ENCODE measurements at regions not wholly inside any gene's neighbourhood (a gene's known extent, or its start where the extent isn't known, plus 50 kb on each side); places are given as distances from the start of the nearest gene placed in this dataset.

- no peak for TF ChIP-seq CTCF (IDR thresholded peaks at IDR 0.05)
- no peaks in the 10 kb centered on the region for H3K4me1 Mint-ChIP-seq (ENCODE audit: low read depth)
- H3K9me3 Mint-ChIP-seq: peaks cover 27% of the 10 kb centered on the region
- no peak overlapping the region for H3K27ac Mint-ChIP-seq
- H3K27me3 Mint-ChIP-seq (ENCODE audit: insufficient read depth): no peaks in the 10 kb centered on the region
- no peak overlapping the region for H3K4me3 Mint-ChIP-seq
- DNase-seq: no peak
- H3K36me3 Mint-ChIP-seq (ENCODE audit: low read depth): no peaks in the 10 kb centered on the region
Observed at GRCh38 chr4:43680421-43680820, 768.2 kb downstream of the KCTD8 start.

GRCh38 chr4:43682551-43682950, 766.1 kb downstream of the KCTD8 start:
- H3K27me3 Mint-ChIP-seq (ENCODE audit: insufficient read depth): no peaks in the 10 kb centered on the region
- no peak for DNase-seq
- H3K27ac Mint-ChIP-seq: no peak overlapping the region
- TF ChIP-seq CTCF (IDR thresholded peaks at IDR 0.05): no peak
- H3K4me3 Mint-ChIP-seq: no peak overlapping the region
- H3K9me3 Mint-ChIP-seq: peaks cover 21% of the 10 kb centered on the region
- no peaks in the 10 kb centered on the region for H3K36me3 Mint-ChIP-seq (ENCODE audit: low read depth)
- no peaks in the 10 kb centered on the region for H3K4me1 Mint-ChIP-seq (ENCODE audit: low read depth)

GRCh38 chr4:43690116-43690515, 758.5 kb downstream of the KCTD8 start:
- no peak overlapping the region for H3K4me3 Mint-ChIP-seq
- no peak for TF ChIP-seq CTCF (IDR thresholded peaks at IDR 0.05)
- H3K27me3 Mint-ChIP-seq (ENCODE audit: insufficient read depth): no peaks in the 10 kb centered on the region
- peaks cover 27% of the 10 kb centered on the region for H3K9me3 Mint-ChIP-seq
- DNase-seq: no peak
- no peaks in the 10 kb centered on the region for H3K4me1 Mint-ChIP-seq (ENCODE audit: low read depth)
- no peak overlapping the region for H3K27ac Mint-ChIP-seq
- H3K36me3 Mint-ChIP-seq (ENCODE audit: low read depth): no peaks in the 10 kb centered on the region

- peaks cover 38% of the 10 kb centered on the region for H3K9me3 Mint-ChIP-seq
- H3K27me3 Mint-ChIP-seq (ENCODE audit: insufficient read depth): no peaks in the 10 kb centered on the region
- H3K36me3 Mint-ChIP-seq (ENCODE audit: low read depth): no peaks in the 10 kb centered on the region
- no peak for DNase-seq
- no peak overlapping the region for H3K27ac Mint-ChIP-seq
- no peaks in the 10 kb centered on the region for H3K4me1 Mint-ChIP-seq (ENCODE audit: low read depth)
- H3K4me3 Mint-ChIP-seq: no peak overlapping the region
- no peak for TF ChIP-seq CTCF (IDR thresholded peaks at IDR 0.05)
Observed at GRCh38 chr4:43693876-43694275, 754.7 kb downstream of the KCTD8 start.

- Mint-ChIP-seq H3K9me3 (peaks cover 42% of the 10 kb centered on the region), H3K27ac (no peak overlapping the region), H3K27me3 (ENCODE audit: insufficient read depth) (no peaks in the 10 kb centered on the region), H3K36me3 (ENCODE audit: low read depth) (peaks cover 4% of the 10 kb centered on the region; the same call in 1 of the 2 replicates), H3K4me1 (ENCODE audit: low read depth) (no peaks in the 10 kb centered on the region), H3K4me3 (no peak overlapping the region)
- TF ChIP-seq CTCF (IDR thresholded peaks at IDR 0.05): no peak
- no peak for DNase-seq
Observed at GRCh38 chr4:43709443-43709842, 739.2 kb downstream of the KCTD8 start.

Data from HFFc6 (cell line).